ENCODE measurements at regions not wholly inside any gene's neighbourhood (a gene's known extent, or its start where the extent isn't known, plus 50 kb on each side); places are given as distances from the start of the nearest gene placed in this dataset.
"Not testable (repeated sequence)": the region's sequence is repeated elsewhere in the genome, so short reads cannot be mapped to it uniquely, and the experiment has no call there.

DNA sequence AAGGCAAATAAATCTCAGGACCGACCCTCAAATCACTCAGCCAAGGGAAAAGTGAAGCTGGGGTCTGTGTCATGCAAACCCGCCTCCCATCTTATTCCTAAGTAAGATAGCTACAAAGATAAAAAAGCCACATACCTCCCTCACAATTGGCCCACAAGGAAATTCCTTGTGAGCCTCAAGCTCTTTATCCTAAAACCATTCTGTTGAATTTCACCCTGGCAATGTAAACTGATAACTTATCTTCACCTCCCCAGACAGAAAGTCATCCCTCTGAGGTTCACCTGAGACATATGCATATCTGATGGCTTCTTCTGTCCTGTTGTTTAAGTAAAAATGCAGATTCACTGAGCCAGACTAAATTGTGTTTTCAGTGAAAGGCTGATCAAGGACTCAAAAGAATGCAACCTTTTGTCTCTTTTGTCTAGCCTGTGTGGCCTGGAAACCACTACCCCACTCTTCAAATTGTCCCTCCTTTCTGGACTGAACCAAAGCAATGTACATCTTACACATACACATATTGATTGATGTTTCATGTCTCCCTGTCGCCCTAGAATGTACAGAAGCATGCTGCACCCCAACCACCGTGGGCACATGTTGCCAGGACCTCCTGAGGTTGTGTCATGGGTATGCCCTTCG is 91.3 kb downstream of the MFAP3L start:
- no peak for DNase-seq

DNA sequence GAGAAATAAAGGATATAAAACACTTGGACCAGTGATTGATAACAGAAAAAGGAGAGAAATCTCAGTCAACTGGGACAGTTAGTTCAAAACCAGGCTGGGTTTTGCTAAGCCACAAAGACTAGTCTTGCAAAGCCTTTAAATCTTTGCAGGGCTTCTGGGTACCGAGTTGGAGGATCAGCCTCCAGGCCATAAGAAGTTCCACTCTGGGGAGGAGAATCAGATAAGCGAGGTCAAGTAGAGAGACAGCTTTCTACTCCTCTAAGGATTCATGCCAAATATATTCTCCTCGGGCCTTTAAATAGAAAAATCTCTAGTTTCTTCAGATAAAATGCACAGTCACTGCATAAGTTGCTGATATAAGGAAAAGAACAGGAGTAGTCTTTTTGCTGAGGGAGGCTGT is 92.7 kb downstream of the MFAP3L start:
- DNase-seq: no peak

GRCh38 chr4:169931964-169932363 is 94.2 kb downstream of the MFAP3L start:
- DNase-seq: no peak

DNA sequence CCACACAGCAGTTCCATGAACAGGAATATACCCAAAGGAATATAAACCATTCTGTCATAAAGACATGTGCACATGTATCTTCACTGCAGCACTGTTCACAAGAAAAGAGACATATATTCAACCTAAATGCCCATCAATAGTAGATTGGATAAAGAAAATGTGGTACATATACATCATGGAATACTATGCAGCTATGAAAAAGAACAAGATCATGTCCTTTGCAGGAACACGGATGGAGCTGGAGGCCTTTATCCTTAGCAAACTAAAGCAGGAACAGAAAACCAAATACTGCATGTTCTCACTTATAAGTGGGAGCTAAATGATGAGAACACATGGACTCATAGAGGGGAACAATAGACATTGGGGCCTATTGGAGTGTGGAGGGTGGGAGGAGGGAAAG is 95.4 kb downstream of the MFAP3L start:
- DNase-seq: not testable (repeated sequence)

- no peak for DNase-seq
These were observed 98.9 kb downstream of the MFAP3L start for GRCh38 chr4:169927280-169927679.

- no peak for DNase-seq
These were observed 100.5 kb downstream of the MFAP3L start for GRCh38 chr4:169925678-169926077.

- no peak for DNase-seq
These were observed 103.4 kb downstream of the MFAP3L start for GRCh38 chr4:169922632-169923276.

DNA sequence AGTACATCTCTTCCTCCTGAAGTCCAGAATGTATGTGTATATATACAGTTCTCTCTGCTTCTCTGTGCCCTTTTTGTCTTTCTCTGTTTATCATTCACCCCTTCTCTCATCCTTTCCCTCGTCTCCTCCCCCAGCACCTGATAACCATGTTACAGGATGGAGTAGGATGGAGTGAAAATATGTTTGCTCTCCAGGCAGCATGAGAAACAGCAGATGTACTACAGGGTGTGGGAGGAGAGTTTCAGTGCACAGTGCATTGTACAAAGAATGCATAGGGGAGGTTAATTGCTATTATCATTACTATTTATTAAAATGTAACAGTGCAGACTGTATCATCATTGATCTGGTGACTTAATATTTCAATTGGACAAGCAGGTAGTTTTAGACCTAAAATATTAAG is 104.5 kb downstream of the MFAP3L start:
- no peak for DNase-seq

DNA sequence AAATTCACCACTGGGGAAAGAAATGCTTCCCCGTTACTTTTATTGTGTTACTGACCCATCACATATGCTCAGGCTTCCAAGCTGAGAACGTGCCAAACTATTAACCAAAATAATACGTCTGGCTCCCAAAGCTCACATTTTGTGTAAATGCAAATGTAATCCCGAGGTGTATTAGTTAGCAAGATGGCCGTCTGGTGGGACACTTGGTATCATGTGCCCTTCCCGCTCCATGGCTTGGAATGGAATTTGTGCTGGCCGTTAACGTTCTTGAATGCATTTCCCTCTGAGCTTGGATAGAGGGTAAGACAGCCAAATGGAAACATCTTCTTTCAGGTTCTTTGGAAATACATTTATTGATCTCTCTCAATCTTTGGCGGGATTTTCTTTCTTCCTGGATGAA is 105.0 kb downstream of the MFAP3L start:
- no peak for DNase-seq

DNA sequence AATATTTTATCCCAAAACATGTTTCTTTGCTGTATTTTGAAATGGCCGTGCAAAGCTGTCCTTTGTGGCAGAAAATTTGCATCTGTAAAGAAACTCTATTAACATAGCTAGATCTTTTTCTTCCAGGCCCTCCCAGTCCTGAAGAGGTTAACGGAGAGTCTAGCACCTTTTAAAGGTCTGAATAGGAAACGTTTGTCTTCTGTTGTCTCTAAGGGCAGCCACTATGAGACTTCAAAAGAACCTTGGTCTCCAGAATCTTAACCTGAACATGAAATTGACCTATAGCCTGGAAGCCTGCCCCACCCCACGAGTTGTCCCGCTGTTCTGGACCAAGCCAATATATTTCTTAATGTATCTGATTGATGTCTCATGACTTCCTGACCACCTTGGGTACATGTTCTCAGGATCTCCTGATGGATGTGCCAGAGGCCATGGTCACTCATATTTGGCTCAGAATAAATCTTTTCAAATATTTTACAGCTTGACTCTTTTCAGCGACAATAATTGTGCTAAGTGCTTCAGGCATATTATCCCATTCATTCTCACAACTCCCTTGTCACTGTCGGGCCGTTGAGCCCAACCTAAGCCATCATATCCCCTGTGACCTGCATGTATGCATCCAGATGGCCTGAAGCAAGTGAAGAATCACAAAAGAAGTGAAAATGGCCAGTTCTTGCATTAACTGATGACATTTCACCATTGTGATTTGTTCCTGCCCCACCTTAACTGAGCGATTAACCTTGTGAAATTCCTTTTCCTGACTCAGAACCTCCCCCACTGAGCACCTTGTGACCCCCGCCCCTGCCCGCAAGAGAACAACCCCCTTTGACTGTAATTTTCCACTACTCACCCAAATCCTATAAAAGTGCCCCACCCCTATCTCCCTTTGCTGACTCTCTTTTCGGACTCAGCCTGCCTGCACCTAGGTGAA is 106.7 kb downstream of the MFAP3L start:
- not testable (repeated sequence) for DNase-seq

GRCh38 chr4:169915545-169915944 is 110.7 kb downstream of the MFAP3L start:
- DNase-seq: no peak

DNA sequence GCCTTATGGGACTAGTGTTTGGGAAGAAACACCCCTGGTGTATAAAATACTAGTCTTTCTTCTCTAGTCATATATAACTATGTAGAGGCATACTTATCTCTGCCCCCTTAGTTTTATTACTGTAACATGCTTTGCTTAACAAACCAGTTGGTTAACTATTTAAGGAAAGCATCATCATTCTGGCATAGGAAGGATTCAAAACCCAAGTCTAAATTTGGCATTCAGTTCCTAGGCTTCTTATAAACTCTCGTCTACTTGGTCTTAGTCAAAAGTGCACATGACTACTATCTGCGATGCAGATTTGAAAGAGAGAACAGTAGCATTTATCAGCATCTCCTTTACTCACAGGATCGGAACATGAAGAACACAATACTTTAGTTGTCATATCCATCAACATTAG is 111.3 kb downstream of the MFAP3L start:
- DNase-seq: no peak

- no peak for DNase-seq
These were observed 113.2 kb downstream of the MFAP3L start for GRCh38 chr4:169912996-169913395.

DNA sequence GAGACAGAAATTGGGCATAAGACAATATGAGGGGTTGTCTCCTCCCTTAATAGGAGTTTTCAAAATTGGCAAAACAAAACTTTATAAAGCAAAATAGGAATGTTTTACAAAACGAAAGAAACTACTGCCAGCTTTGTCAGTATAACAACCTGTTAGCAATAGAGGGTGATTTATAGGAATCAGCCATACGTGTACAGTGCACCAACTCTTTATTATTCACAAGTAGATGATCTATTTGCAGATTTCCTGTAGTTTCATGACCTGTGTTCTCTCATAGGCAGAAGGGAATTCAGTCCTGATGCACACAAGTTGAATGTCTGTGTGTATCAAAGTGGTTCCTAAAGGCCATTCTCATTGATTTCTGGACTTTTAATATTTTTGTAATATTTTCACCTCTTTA is 116.3 kb downstream of the MFAP3L start:
- DNase-seq: no peak

DNA sequence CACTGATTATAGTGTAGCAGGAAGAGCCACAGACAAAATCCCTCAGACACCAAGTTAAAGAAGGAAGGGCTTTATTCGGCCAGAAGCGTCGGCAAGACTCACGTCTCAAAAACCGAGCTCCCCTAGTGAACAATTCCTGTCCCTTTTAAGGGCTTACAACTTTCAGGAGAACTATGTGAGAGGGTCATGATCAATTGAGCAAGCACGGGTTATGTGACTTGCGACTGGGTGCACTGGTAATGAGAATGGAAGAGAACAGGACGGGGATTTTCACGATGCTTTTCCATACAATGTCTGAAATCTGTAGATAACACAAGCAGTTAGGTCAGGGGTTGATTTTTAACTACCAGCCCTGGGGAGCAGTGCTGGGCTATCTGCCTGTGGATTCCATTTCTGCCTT is 116.7 kb downstream of the MFAP3L start:
- DNase-seq: no peak

- no peak for DNase-seq
These were observed 118.5 kb downstream of the MFAP3L start for GRCh38 chr4:169907705-169908104.

DNA sequence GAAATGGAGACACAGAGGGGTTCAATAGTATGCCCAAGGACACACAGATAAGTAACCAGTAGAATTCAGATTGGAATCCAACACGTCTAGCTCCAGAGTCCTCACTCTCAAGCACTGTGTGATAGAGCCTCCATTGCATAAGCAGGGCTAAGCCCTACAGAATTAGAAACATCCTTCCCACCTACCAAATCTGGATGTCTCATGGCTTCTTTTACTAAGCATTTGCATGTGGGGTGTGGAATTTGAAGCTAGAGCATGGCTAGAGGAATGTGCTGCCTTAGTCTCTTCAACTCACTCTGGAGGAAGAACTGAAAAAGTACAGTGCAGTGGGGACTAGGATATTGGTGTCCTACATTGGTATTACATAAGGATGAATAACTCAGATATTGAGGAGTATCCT is 119.4 kb downstream of the MFAP3L start:
- no peak for DNase-seq

- no peak for DNase-seq
These were observed 120.1 kb downstream of the MFAP3L start for GRCh38 chr4:169906104-169906503.

GRCh38 chr4:169902658-169903345 is 123.4 kb downstream of the MFAP3L start:
- no peak for DNase-seq

GRCh38 chr4:169900241-169900845 is 125.9 kb downstream of the MFAP3L start:
- no peak for DNase-seq

DNA sequence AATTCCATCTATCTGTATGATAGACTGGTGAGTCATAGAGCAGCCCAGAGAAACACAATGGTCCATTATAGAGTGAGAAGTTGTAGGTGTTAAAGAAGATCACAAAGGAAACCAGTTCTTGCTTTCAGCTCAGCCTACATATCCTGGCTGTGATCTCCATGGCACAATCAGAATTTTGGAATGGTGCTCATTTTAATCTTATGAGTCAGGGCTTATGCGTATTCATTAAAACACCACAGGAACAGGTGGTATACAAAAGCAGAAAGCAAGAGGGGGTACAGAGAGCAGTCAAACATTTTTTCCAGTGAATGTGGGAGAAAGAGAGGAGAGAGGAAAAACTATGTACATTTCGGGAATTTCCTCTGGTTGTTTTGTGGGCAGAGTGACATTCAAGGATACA is 126.9 kb downstream of the MFAP3L start:
- DNase-seq: no peak

- no peak for DNase-seq
These were observed 128.1 kb downstream of the MFAP3L start for GRCh38 chr4:169898095-169898494.

GRCh38 chr4:169894767-169895166 is 131.4 kb downstream of the MFAP3L start:
- not testable (repeated sequence) for DNase-seq

Data from activated gamma-delta T cell treated with Interleukin-2 at 50 U/mL for 16 hours (primary cell).